ENCODE measurements at regions not wholly inside any gene's neighbourhood (a gene's known extent, or its start where the extent isn't known, plus 50 kb on each side); places are given as distances from the start of the nearest gene placed in this dataset.

DNA sequence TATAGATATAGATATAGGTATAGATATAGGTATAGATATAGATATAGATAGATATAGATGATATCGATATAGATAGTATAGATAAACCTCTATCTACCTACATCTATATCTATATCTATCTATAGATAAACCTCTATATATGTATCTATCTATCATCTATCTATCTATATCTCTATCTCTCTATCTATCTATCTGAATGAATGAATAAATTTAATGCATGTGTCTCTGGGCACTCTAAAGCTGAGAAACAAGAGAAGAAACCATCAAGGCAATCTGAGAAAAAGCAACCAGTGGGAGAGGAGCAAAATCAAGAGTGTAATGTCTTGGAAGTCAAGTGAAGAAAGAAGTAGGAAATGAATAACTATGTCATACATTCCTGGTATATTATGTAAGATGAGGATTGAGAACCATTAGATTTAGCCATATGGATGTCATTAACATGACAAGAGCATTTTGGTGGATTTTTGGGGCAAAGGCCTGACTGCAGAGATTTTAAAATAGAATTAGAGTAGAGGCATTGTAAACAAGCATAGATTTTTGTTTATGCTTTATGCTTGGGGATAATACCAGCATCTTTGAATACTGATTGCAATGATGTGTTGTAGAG is 1262.7 kb upstream of the MIR17HG start:
- ATAC-seq, result no peak
- no peak for FAIRE-seq
- no peaks in the 10 kb centered on the region for H3K4me1 ChIP-seq
- no peak overlapping the region for H3K4me3 ChIP-seq
- DNase-seq (ENCODE audit: low read depth in 1 of 2, low spot score in 1 of 2), result no peak
- POLR2A ChIA-PET, result no interaction called here
- TF ChIP-seq NR3C1 (IDR thresholded peaks at IDR 0.05) (no peak), CTCF (IDR thresholded peaks at IDR 0.05) (no peak), ESRRA (IDR thresholded peaks at IDR 0.05; ENCODE audit: borderline replicate concordance, low read length) (no peak), MAFK (IDR thresholded peaks at IDR 0.05; ENCODE audit: partially characterized antibody) (no peak), ZNF302 (CRISPR knock-in tag; IDR thresholded peaks at IDR 0.05) (no peak), SMC3 (IDR thresholded peaks at IDR 0.05) (no peak), PHF8 (IDR thresholded peaks at IDR 0.05; ENCODE audit: borderline replicate concordance, low read depth) (no peak), MYC (IDR thresholded peaks at IDR 0.05; ENCODE audit: borderline replicate concordance, low read length) (no peak), EP300 (IDR thresholded peaks at IDR 0.05) (no peak), GATA3 (IDR thresholded peaks at IDR 0.05; ENCODE audit: borderline replicate concordance) (no peak), TP53 (CRISPR knock-in tag; IDR thresholded peaks at IDR 0.05) (no peak)
- H3K27ac ChIP-seq, result no peak overlapping the region
- CTCF ChIA-PET, result no interaction called here
- H3K4me2 ChIP-seq, result no peak overlapping the region
- 84% methylated on average over 1 of the region's 1 CpG for WGBS (ENCODE audit: missing lambda C conversion rate)
- H3K9me3 ChIP-seq, result no peaks in the 10 kb centered on the region

DNA sequence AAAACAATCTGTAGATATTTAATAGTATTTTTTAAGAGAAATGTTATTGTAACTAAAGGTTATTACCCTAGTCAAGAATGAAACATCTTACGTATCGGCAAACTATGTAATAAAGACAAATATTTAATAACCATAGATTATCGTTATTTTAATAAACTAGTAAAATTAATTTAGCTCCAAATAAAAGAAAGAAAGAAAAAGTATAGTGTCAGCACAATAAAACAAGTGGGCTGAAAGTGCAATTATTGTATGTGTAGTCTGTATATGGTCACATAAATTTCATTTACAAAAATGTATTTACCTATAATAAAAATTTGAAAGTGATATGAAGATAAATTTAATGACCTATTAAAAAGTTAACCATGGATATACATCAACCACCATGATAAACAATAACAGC is 1258.4 kb upstream of the MIR17HG start:
- ChIA-PET POLR2A (no interaction called here), CTCF (no interaction called here)
- Histone ChIP-seq H3K4me3 (no peak overlapping the region), H3K27ac (no peak overlapping the region), H3K9me3 (no peaks in the 10 kb centered on the region), H3K4me2 (no peak overlapping the region), H3K4me1 (no peaks in the 10 kb centered on the region)
- WGBS (ENCODE audit: missing lambda C conversion rate), result 81% methylated on average over 3 of the region's 3 CpGs
- ATAC-seq (no peak), FAIRE-seq (no peak), DNase-seq (ENCODE audit: low read depth in 1 of 2, low spot score in 1 of 2) (no peak)
- no peak for TF ChIP-seq PBX3 (IDR thresholded peaks at IDR 0.05)
- TF ChIP-seq HDAC2 (IDR thresholded peaks at IDR 0.05), result no peak
- no peak for TF ChIP-seq CEBPB (IDR thresholded peaks at IDR 0.05)
- no peak for TF ChIP-seq CHD4 (IDR thresholded peaks at IDR 0.05; ENCODE audit: borderline replicate concordance)
- no peak for TF ChIP-seq JUN (IDR thresholded peaks at IDR 0.05)
- no peak for TF ChIP-seq POLR2AphosphoS2 (conservative IDR thresholded peaks at IDR 0.05; ENCODE audit: low read length)
- TF ChIP-seq ZNF302 (CRISPR knock-in tag; IDR thresholded peaks at IDR 0.05), result no peak
- TF ChIP-seq ESRRA (IDR thresholded peaks at IDR 0.05; ENCODE audit: borderline replicate concordance, low read length), result no peak
- no peak for TF ChIP-seq JUNB (IDR thresholded peaks at IDR 0.05)
- TF ChIP-seq ATOH8 (CRISPR knock-in tag; IDR thresholded peaks at IDR 0.05; ENCODE audit: low read depth), result no peak
- TF ChIP-seq POLR2A (IDR thresholded peaks at IDR 0.05; ENCODE audit: low read length), result no peak
- TF ChIP-seq, protein P1, sequence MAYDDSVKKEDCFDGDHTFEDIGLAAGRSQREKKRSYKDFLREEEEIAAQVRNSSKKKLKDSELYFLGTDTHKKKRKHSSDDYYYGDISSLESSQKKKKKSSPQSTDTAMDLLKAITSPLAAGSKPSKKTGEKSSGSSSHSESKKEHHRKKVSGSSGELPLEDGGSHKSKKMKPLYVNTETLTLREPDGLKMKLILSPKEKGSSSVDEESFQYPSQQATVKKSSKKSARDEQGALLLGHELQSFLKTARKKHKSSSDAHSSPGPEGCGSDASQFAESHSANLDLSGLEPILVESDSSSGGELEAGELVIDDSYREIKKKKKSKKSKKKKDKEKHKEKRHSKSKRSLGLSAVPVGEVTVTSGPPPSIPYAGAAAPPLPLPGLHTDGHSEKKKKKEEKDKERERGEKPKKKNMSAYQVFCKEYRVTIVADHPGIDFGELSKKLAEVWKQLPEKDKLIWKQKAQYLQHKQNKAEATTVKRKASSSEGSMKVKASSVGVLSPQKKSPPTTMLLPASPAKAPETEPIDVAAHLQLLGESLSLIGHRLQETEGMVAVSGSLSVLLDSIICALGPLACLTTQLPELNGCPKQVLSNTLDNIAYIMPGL (CRISPR knock-in tag; IDR thresholded peaks at IDR 0.05; ENCODE audit: borderline replicate concordance), result no peak
- TF ChIP-seq ZC3H11A (IDR thresholded peaks at IDR 0.05), result no peak
- no peak for TF ChIP-seq MAZ (IDR thresholded peaks at IDR 0.05; ENCODE audit: borderline replicate concordance, low read depth, low read length)
- no peak for TF ChIP-seq RFX5 (IDR thresholded peaks at IDR 0.05)
- TF ChIP-seq RNF2 (IDR thresholded peaks at IDR 0.05; ENCODE audit: borderline replicate concordance, low read depth), result no peak
- TF ChIP-seq RCOR1 (IDR thresholded peaks at IDR 0.05; ENCODE audit: low read depth, low read length), result no peak
- TF ChIP-seq ZSCAN20 (CRISPR knock-in tag; IDR thresholded peaks at IDR 0.05), result no peak
- TF ChIP-seq CBX2 (IDR thresholded peaks at IDR 0.05; ENCODE audit: borderline replicate concordance, low read depth), result no peak
- TF ChIP-seq, protein P2, sequence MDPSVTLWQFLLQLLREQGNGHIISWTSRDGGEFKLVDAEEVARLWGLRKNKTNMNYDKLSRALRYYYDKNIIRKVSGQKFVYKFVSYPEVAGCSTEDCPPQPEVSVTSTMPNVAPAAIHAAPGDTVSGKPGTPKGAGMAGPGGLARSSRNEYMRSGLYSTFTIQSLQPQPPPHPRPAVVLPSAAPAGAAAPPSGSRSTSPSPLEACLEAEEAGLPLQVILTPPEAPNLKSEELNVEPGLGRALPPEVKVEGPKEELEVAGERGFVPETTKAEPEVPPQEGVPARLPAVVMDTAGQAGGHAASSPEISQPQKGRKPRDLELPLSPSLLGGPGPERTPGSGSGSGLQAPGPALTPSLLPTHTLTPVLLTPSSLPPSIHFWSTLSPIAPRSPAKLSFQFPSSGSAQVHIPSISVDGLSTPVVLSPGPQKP (IDR thresholded peaks at IDR 0.05; ENCODE audit: low read depth, low read length), result no peak
